PC-3 (cell line): ENCODE measurements at regions not wholly inside any gene's neighbourhood (a gene's known extent, or its start where the extent isn't known, plus 50 kb on each side); places are given as distances from the start of the nearest gene placed in this dataset.

ENCODE experiments used
- ATAC-seq: fragments of 200-7000 bp; cut with Tn5 transposase; 2 replicates; pipeline ENCODE4 v1.9.1; 2020; ENCODE audit warnings: mild to moderate bottlenecking, moderate library complexity
- BruUV-seq: library from RNA; stranded (reverse); fragments of 400-500 nt; replicated peaks from 2 replicates; lab custom pipeline; 2021; lab: Mats Ljungman, UMichigan
- CTCF ChIA-PET: fragments of 300-600 bp; sonication (Branson Sonifier 250); formaldehyde crosslinking; loops from one replicate; lab custom pipeline; 2022; ENCODE audit warnings: antibody characterized with exemption; lab: Charles Lee
- POLR2A ChIA-PET: fragments of 300-600 bp; sonication (Branson Sonifier 250); formaldehyde crosslinking; loops from one replicate; lab custom pipeline; 2022; ENCODE audit warnings: antibody characterized with exemption; ENCODE audit not compliant: unreplicated experiment; lab: Charles Lee
- DNase-seq: peaks from one replicate; pipeline ENCODE4 v3.0.0-alpha.2; 2015
- H2AFZ ChIP-seq: fragments of 300-600 bp; sonication (generic); 2 replicates; pipeline ENCODE4 v1.6.0; 2016; ENCODE audit warnings: antibody characterized with exemption, low read length
- H3F3A ChIP-seq: fragments of 300-600 bp; sonication (generic); one replicate; pipeline ENCODE4 v1.6.0; 2017; ENCODE audit warnings: antibody characterized with exemption, low read length, control low read depth, mild to moderate bottlenecking; ENCODE audit not compliant: unreplicated experiment
- H3K27ac ChIP-seq: fragments of 300-600 bp; sonication (generic); 2 replicates; pipeline ENCODE4 v1.5.1; 2016; ENCODE audit warnings: mild to moderate bottlenecking, low read length
- H3K27me3 ChIP-seq: fragments of 300-600 bp; sonication (generic); 2 replicates; pipeline ENCODE4 v1.6.1; 2016; ENCODE audit warnings: low read length, mixed read lengths
- H3K36me3 ChIP-seq: fragments of 300-600 bp; sonication (generic); 2 replicates; pipeline ENCODE4 v1.6.1; 2016; ENCODE audit warnings: low read depth, mixed run types, low read length, mixed read lengths
- H3K4me1 ChIP-seq: fragments of 300-600 bp; sonication (generic); 2 replicates; pipeline ENCODE4 v1.5.1; 2016; ENCODE audit warnings: low read length; ENCODE audit not compliant: insufficient read depth
- H3K4me2 ChIP-seq: fragments of 300-600 bp; sonication (generic); 2 replicates; pipeline ENCODE4 v1.6.0; 2016; ENCODE audit warnings: low read length
- H3K4me3 ChIP-seq: fragments of 300-600 bp; sonication (generic); 2 replicates; pipeline ENCODE4 v1.5.1; 2016; ENCODE audit warnings: mild to moderate bottlenecking, low read length, mixed read lengths
- H3K79me2 ChIP-seq: fragments of 300-600 bp; sonication (generic); 2 replicates; pipeline ENCODE4 v1.6.1; 2017; ENCODE audit warnings: low read length, mixed read lengths
- H3K9ac ChIP-seq: fragments of 300-600 bp; sonication (generic); 2 replicates; pipeline ENCODE4 v1.6.0; 2016; ENCODE audit warnings: mild to moderate bottlenecking, low read length
- H3K9me2 ChIP-seq: fragments of 300-600 bp; sonication (generic); replicated peaks from 2 replicates; pipeline ENCODE4 v1.6.1; 2016; ENCODE audit warnings: mixed run types, low read length, mixed read lengths
- H3K9me3 ChIP-seq: fragments of 300-600 bp; sonication (generic); 2 replicates; pipeline ENCODE4 v1.6.1; 2016; ENCODE audit warnings: low read length, mixed read lengths
- H4K20me1 ChIP-seq: fragments of 300-600 bp; sonication (generic); 2 replicates; pipeline ENCODE4 v1.6.1; 2016; ENCODE audit warnings: low read length, mixed read lengths
- EZH2 ChIP-seq: fragments of 300-600 bp; sonication (generic); IDR thresholded peaks from one replicate; pipeline ENCODE4 v1.6.1; 2017; ENCODE audit warnings: antibody characterized with exemption, mild to moderate bottlenecking, low read length; ENCODE audit not compliant: unreplicated experiment
- EZH2phosphoT487 ChIP-seq: fragments of 300-600 bp; sonication (generic); IDR thresholded peaks from 2 replicates; pipeline ENCODE4 v1.6.1; 2018; ENCODE audit warnings: mild to moderate bottlenecking, antibody characterized with exemption, low read length, borderline replicate concordance
- intact Hi-C: fragments of 100-400 bp; cut with micrococcal nuclease; formaldehyde crosslinking; loops from 2 replicates; pipeline ENCODE4 v1.9.0; 2023
- TF ChIP-seq, protein P1 (sequence below): fragments of 300-600 bp; sonication (generic); conservative IDR thresholded peaks from 2 replicates; pipeline ENCODE4 v1.5.1; 2017; ENCODE audit warnings: antibody characterized with exemption, low read depth, mild to moderate bottlenecking, low read length

DNA sequence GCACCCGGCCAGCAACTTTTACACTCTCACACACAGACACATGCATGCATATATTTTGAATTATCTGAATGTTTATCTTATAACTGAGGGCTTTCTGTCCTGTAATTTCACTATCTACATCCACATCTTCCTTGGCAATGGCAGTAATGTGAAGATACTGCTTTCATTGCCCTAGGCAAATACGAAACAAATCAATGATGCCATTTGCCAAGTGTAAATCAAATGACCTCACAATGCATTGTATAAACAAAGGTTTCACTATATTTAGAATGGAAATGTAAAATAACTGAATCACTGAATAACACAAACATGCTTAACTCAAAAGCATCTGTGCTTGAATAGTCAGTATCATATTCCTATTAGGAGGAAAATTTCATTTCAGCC is 455.6 kb downstream of the TBL1XR1 start:
- no peak overlapping the region for H3K4me3 ChIP-seq
- TF ChIP-seq, protein P1, sequence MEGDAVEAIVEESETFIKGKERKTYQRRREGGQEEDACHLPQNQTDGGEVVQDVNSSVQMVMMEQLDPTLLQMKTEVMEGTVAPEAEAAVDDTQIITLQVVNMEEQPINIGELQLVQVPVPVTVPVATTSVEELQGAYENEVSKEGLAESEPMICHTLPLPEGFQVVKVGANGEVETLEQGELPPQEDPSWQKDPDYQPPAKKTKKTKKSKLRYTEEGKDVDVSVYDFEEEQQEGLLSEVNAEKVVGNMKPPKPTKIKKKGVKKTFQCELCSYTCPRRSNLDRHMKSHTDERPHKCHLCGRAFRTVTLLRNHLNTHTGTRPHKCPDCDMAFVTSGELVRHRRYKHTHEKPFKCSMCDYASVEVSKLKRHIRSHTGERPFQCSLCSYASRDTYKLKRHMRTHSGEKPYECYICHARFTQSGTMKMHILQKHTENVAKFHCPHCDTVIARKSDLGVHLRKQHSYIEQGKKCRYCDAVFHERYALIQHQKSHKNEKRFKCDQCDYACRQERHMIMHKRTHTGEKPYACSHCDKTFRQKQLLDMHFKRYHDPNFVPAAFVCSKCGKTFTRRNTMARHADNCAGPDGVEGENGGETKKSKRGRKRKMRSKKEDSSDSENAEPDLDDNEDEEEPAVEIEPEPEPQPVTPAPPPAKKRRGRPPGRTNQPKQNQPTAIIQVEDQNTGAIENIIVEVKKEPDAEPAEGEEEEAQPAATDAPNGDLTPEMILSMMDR: no peak
- TF ChIP-seq EZH2phosphoT487 (no peak), EZH2 (no peak)

DNA sequence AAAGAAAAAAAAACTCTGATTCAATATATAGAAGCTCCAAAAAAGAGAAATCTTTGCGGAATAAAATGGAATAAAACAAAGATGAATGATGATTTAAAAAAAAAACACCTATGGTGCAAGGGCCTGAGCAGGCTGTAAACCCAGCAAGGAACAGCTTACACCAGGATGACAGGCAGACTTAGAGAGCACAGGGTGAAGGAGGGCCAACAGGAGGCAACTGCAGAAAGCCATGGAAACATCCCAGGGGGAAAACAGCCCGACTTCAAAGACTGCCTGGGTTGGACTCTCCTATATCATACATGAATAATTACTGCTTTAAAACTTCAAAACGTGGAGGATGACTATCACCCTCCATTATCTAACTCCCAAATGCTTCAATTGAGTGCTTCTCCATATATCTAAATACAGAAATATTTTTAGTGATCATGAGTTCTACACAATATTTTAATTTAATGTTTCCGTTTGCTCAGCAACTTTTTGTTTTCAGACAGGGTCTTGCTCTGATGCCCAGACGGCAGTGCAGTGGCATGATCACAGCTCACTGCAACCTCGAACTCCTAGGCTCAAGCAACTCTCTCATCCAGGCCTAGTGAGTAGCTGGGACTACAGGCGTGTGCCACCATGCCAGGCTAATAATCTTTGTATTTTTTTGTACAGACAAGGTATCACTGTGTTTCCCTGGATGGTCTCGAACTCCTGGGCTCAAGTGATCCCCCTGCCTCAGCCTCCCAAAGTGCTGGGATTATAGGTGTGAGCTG is 456.2 kb downstream of the TBL1XR1 start:
- TF ChIP-seq EZH2phosphoT487 (no peak), EZH2 (no peak)
- TF ChIP-seq, protein P1: no peak
- no TSS peak for BruUV-seq
- no peak for ATAC-seq

More for the DNA sequence above, 455.6 kb downstream of the TBL1XR1 start:
- Histone ChIP-seq H3K9me2 (no peaks in the 10 kb centered on the region), H3K9me3 (no peaks in the 10 kb centered on the region), H3F3A (no peaks in the 10 kb centered on the region), H3K9ac (no peak overlapping the region), H3K27me3 (peaks cover 8% of the 10 kb centered on the region; the same call in 1 of the 2 replicates), H4K20me1 (no peaks in the 10 kb centered on the region), H3K27ac (no peak overlapping the region), H3K79me2 (no peaks in the 10 kb centered on the region), H2AFZ (no peak overlapping the region), H3K4me1 (no peaks in the 10 kb centered on the region), H3K4me2 (no peak overlapping the region), H3K36me3 (no peaks in the 10 kb centered on the region)
- POLR2A ChIA-PET: no interaction called here
- CTCF ChIA-PET: no interaction called here
- intact Hi-C loops: loop anchor here (5.0 kb wide), 1 partner anchor 56 kb away; no protein-coding TSS in a partner anchor
- ATAC-seq (no peak), DNase-seq (no peak)
- no TSS peak for BruUV-seq

DNA sequence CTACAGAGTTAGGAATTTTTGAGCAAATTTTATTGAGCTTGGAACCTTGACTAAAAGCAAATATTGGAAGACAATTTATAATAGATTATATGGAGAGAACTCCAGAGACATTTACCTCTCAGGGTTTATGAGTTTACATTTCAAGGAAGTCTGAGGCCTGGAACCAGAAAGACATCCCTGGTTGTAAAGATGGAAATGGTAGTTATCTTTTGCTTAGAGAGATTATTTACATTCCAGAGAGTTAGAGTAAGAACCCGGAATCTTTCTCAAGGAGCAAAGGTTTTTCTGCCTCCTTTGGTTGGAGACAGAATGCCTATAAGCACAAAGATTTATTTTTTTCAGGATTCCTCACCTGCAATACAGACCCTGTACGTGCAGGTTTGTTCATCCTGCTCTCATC is 458.1 kb downstream of the TBL1XR1 start:
- no TSS peak for BruUV-seq
- peak; percentile 64 for ATAC-seq
- DNase-seq: peak; percentile 26
- no peak overlapping the region for H3K4me3 ChIP-seq
- H3K27me3 ChIP-seq: no peaks in the 10 kb centered on the region
- H3K27ac ChIP-seq: no peak overlapping the region
- H4K20me1 ChIP-seq: no peaks in the 10 kb centered on the region
- CTCF ChIA-PET: no interaction called here
- no peaks in the 10 kb centered on the region for H3K79me2 ChIP-seq
- no peaks in the 10 kb centered on the region for H3K36me3 ChIP-seq
- no peaks in the 10 kb centered on the region for H3K9me2 ChIP-seq
- no peaks in the 10 kb centered on the region for H3K4me1 ChIP-seq
- TF ChIP-seq, protein P1: no peak
- TF ChIP-seq EZH2phosphoT487 (no peak), EZH2 (no peak)
- H2AFZ ChIP-seq: no peak overlapping the region
- no peaks in the 10 kb centered on the region for H3F3A ChIP-seq
- H3K9me3 ChIP-seq: no peaks in the 10 kb centered on the region
- intact Hi-C loops: no loop called here
- POLR2A ChIA-PET: interaction anchor here (0.7 kb wide), 1 partner anchor 117 kb away, joined by 3 read pairs; no protein-coding TSS in a partner anchor
- no peak overlapping the region for H3K9ac ChIP-seq
- no peak overlapping the region for H3K4me2 ChIP-seq

More for the DNA sequence above, 456.2 kb downstream of the TBL1XR1 start:
- Histone ChIP-seq H3K4me3 (no peak overlapping the region), H3K36me3 (no peaks in the 10 kb centered on the region), H3K4me1 (no peaks in the 10 kb centered on the region), H3K79me2 (no peaks in the 10 kb centered on the region), H3K27me3 (peaks cover 8% of the 10 kb centered on the region; the same call in 1 of the 2 replicates), H3K9me3 (no peaks in the 10 kb centered on the region), H3F3A (no peaks in the 10 kb centered on the region), H3K27ac (no peak overlapping the region), H3K9me2 (no peaks in the 10 kb centered on the region), H3K4me2 (no peak overlapping the region), H3K9ac (no peak overlapping the region), H4K20me1 (no peaks in the 10 kb centered on the region), H2AFZ (no peak overlapping the region)
- no peak for DNase-seq
- ChIA-PET CTCF (no interaction called here), POLR2A (no interaction called here)
- intact Hi-C loops: loop anchor here (5.0 kb wide), 1 partner anchor 56 kb away; no protein-coding TSS in a partner anchor
